ENCODE measurements at regions not wholly inside any gene's neighbourhood (a gene's known extent, or its start where the extent isn't known, plus 50 kb on each side); places are given as distances from the start of the nearest gene placed in this dataset.
"Not testable (repeated sequence)": the region's sequence is repeated elsewhere in the genome, so short reads cannot be mapped to it uniquely, and the experiment has no call there.

DNA sequence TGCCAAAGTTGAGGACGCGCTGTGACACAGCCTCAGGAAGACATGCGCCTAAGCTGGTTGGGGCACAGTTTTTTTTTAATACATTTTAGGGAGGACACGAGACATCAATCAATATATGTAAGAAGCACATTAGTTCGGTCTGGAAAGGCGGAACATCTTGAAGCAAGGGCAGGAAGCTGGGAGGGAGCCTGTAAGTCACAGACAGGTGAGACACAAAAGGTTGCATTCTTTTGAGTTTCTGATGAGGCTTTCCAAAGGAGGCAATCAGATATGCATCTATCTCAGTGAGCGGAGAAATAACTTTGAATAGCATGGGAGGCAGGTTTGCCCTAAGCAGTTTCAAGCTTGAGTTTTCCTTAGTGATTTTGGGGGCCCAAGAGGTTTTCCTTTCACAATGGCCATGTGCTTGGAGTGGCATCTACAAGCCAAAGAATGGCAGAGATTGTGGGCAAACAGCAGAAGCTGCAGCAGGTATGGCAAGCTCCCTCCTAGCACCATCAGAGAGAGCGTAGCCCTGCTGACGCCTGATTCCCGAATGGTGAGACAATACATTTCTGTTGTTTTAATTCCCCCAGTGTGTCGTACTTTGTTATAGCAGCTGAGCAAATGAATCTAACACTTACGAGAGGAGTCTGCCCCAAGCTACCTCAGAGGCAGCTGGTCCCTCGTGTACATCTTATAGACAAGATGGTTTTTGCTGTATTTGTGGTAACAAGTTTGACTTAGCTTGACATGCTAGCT, 99.5 kb upstream of the TMTC4 start:
- TF ChIP-seq, protein P1, sequence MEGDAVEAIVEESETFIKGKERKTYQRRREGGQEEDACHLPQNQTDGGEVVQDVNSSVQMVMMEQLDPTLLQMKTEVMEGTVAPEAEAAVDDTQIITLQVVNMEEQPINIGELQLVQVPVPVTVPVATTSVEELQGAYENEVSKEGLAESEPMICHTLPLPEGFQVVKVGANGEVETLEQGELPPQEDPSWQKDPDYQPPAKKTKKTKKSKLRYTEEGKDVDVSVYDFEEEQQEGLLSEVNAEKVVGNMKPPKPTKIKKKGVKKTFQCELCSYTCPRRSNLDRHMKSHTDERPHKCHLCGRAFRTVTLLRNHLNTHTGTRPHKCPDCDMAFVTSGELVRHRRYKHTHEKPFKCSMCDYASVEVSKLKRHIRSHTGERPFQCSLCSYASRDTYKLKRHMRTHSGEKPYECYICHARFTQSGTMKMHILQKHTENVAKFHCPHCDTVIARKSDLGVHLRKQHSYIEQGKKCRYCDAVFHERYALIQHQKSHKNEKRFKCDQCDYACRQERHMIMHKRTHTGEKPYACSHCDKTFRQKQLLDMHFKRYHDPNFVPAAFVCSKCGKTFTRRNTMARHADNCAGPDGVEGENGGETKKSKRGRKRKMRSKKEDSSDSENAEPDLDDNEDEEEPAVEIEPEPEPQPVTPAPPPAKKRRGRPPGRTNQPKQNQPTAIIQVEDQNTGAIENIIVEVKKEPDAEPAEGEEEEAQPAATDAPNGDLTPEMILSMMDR (IDR thresholded peaks at IDR 0.05; ENCODE audit: unreplicated experiment in 3 of 3) = no peak
- Mint-ChIP-seq H3K4me1 (peaks cover 7% of the 10 kb centered on the region), H3K27me3 (ENCODE audit: low read depth) (peaks cover 3% of the 10 kb centered on the region), H3K27ac (no peak overlapping the region), H3K4me3 (peak overlapping the region in 1 of 3 experiments; percentile 3), H3K36me3 (ENCODE audit: low read depth) (no peaks in the 10 kb centered on the region), H3K9me3 (no peaks in the 10 kb centered on the region)

DNA sequence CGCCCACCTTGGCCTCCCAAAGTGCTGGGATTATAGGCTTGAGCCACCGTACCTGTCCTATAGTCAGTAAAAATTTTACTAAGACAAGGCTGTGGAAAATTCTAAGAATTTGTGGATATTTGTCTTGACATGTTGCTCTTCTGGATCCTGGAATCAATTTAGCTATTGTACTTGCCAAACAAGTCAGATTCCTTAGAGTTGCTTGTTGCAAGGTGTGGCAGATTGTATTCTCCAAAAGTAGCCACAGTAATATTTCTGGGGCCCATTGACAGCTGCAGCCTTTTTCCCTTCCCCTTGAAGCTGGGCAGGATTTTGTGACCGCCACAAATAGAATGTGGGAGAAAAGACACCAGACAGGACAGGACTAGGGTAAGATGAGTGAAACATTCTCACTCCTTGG, 98.8 kb upstream of the TMTC4 start:
- H3K4me1 Mint-ChIP-seq = peaks cover 7% of the 10 kb centered on the region
- TF ChIP-seq, protein P1 (IDR thresholded peaks at IDR 0.05; ENCODE audit: unreplicated experiment in 3 of 3) = no peak
- H3K4me3 Mint-ChIP-seq = peak overlapping the region in 1 of 3 experiments; percentile 3
- no peaks in the 10 kb centered on the region for H3K36me3 Mint-ChIP-seq (ENCODE audit: low read depth)
- no peaks in the 10 kb centered on the region for H3K9me3 Mint-ChIP-seq
- no peak overlapping the region for H3K27ac Mint-ChIP-seq
- H3K27me3 Mint-ChIP-seq (ENCODE audit: low read depth) = peaks cover 3% of the 10 kb centered on the region

DNA sequence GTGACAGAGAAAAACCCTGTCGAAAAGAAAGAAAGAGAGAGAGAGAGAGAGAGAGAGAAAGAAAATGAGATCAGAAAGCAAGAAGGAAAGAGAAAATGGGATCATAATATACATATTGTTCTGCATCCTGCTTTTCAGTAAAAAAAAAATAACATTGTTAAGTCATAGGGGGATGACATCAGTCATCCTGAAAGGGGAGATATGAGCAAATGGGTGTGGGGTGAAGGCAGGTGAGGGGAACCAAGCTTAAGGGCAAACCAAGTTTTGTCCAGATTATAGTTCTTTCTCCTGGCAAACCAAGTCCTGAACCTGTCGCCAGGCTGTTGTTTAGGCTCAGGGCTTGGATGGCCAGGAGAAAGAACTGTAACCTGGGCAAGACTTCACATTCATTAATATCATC, 92.6 kb upstream of the TMTC4 start:
- Mint-ChIP-seq H3K4me3 (no peak overlapping the region), H3K4me1 (no peaks in the 10 kb centered on the region), H3K27me3 (ENCODE audit: low read depth) (no peaks in the 10 kb centered on the region), H3K27ac (no peak overlapping the region), H3K36me3 (ENCODE audit: low read depth) (no peaks in the 10 kb centered on the region), H3K9me3 (peaks cover 2% of the 10 kb centered on the region)
- TF ChIP-seq, protein P1 (IDR thresholded peaks at IDR 0.05; ENCODE audit: unreplicated experiment in 3 of 3) = no peak

DNA sequence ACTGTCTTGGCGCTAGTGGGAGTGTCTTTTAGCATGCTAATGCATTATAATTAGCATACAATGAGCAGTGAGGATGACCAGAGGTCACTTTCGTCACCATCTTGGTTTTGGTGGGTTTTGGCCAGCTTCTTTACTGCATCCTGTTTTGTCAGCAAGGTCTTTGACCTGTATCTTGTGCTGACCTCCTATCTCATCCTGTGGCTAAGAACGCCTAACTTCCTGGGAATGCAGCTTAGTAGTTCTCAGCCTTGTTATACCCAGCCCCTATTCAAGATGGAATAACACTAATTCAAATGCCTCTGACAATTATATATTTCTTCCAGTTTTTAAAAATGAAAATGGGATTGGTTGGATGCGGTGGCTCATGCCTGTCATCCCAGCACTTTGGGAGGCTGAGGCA, 92.0 kb upstream of the TMTC4 start:
- not testable (repeated sequence) for H3K4me1 Mint-ChIP-seq; H3K27me3 Mint-ChIP-seq (ENCODE audit: low read depth); H3K9me3 Mint-ChIP-seq; H3K36me3 Mint-ChIP-seq (ENCODE audit: low read depth); H3K4me3 Mint-ChIP-seq; H3K27ac Mint-ChIP-seq

DNA sequence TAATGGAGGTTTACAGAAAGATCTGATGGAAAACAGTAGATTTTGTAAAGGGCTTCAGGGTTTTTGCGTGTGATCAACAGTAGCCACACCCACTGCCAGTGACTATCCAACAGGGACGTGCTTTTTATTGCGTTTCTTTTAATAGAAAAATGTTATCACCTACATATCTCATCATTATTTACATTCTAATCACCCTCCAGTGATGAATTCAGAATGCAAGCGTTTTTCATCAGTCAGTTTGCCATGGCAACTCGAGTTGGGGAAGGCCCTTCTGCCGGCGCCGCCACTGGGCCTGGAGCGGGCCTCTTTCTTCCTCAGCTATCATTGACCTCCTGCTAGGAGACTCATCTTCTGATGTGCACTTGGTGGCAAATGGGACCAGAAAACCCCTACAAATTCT, 90.3 kb upstream of the TMTC4 start:
- H3K27me3 Mint-ChIP-seq (ENCODE audit: low read depth) = no peaks in the 10 kb centered on the region
- H3K9me3 Mint-ChIP-seq = peaks cover 2% of the 10 kb centered on the region
- H3K36me3 Mint-ChIP-seq (ENCODE audit: low read depth) = no peaks in the 10 kb centered on the region
- no peak overlapping the region for H3K4me3 Mint-ChIP-seq
- TF ChIP-seq, protein P1 (IDR thresholded peaks at IDR 0.05; ENCODE audit: unreplicated experiment in 3 of 3) = no peak
- H3K4me1 Mint-ChIP-seq = no peaks in the 10 kb centered on the region
- H3K27ac Mint-ChIP-seq = no peak overlapping the region

DNA sequence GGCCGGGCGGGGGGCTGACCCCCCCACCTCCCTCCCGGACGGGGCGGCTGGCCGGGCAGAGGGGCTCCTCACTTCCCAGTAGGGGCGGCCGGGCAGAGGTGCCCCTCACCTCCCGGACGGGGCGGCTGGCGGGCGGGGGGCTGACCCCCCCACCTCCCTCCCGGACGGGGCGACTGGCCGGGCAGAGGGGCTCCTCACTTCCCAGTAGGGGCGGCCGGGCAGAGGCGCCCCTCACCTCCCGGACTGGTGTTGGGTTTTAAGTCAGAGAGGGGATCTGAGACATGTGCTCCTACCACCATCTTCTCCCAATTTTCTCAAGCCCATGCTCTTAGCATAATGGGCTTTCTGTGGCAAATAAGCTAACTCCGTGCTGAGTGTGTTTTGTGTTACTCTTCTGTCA, 87.5 kb upstream of the TMTC4 start:
- not testable (repeated sequence) for H3K4me1 Mint-ChIP-seq; H3K36me3 Mint-ChIP-seq (ENCODE audit: low read depth); H3K4me3 Mint-ChIP-seq; H3K27ac Mint-ChIP-seq; H3K27me3 Mint-ChIP-seq (ENCODE audit: low read depth); H3K9me3 Mint-ChIP-seq

DNA sequence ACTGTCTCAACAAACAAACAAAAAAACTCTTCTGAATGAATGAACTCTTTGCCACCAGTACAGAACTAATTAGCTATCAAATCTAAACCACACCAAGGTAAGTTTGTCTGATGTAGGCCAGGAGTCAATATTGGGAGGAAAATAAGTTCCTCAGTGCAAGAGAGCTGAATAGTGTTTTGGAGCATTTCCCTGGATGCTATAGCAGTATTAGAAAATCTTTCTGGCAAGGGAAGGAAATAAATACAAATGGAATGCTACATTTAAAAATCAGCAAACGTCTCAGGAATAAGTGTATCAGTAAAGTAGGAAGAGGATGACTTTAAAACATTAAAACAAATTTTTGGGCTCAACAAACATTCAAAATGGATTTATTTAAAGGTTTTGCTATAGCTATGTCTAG, 81.3 kb upstream of the TMTC4 start:
- Mint-ChIP-seq H3K4me3 (no peak overlapping the region), H3K36me3 (ENCODE audit: low read depth) (no peaks in the 10 kb centered on the region), H3K4me1 (peaks cover 15% of the 10 kb centered on the region), H3K27ac (no peak overlapping the region), H3K9me3 (no peaks in the 10 kb centered on the region), H3K27me3 (ENCODE audit: low read depth) (no peaks in the 10 kb centered on the region)
- TF ChIP-seq, protein P1 (IDR thresholded peaks at IDR 0.05; ENCODE audit: unreplicated experiment in 3 of 3) = no peak

All from nephron (organoid).